A172 (cell line): ENCODE measurements at regions not wholly inside any gene's neighbourhood (a gene's known extent, or its start where the extent isn't known, plus 50 kb on each side); places are given as distances from the start of the nearest gene placed in this dataset.
"Not testable (repeated sequence)": the region's sequence is repeated elsewhere in the genome, so short reads cannot be mapped to it uniquely, and the experiment has no call there.

Experiments used
- DNase-seq: peaks from one replicate; pipeline ENCODE4 v3.0.0-alpha.2; 2015; ENCODE audit warnings: low spot score

DNA sequence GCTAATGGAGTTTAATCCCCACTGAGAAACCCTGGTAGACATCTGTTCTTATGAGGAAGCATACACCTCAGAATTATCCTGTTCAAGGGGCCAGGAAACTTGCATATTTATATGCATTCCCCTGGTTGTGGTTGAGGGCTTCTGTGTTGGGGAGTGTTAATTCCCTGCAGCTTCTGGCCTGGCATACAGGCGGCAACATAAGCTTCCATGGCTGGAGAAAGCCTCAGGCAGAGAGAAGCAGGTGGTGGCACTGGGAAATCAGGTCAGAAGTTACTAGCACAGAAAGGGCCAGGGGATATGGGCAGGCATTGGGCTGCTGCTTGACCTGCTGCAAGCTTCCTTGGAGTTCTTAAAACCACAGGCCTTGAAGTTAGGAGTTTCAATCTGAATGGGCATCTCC lies 166.1 kb upstream of the SEMA6A start:
- no peak for DNase-seq

DNA sequence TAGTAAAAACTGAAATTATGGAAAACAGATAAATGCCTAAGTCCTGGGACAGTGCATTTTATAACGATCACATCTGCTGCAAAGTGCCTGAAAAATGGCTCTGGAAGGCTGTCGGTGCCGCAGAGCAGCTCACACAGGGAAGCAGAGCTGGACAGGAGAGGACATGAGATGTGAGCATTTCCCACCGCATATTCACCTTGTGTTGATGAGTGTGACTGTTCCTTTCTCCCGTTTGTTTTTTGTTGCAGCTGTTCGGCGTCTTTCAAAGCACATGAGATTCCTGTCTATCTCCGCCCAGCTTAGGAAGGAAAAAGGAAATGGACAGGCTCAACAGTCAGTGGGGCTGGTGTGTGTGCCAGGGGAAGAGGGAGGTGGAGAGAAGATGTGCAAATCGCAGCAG lies 164.9 kb upstream of the SEMA6A start:
- no peak for DNase-seq

DNA sequence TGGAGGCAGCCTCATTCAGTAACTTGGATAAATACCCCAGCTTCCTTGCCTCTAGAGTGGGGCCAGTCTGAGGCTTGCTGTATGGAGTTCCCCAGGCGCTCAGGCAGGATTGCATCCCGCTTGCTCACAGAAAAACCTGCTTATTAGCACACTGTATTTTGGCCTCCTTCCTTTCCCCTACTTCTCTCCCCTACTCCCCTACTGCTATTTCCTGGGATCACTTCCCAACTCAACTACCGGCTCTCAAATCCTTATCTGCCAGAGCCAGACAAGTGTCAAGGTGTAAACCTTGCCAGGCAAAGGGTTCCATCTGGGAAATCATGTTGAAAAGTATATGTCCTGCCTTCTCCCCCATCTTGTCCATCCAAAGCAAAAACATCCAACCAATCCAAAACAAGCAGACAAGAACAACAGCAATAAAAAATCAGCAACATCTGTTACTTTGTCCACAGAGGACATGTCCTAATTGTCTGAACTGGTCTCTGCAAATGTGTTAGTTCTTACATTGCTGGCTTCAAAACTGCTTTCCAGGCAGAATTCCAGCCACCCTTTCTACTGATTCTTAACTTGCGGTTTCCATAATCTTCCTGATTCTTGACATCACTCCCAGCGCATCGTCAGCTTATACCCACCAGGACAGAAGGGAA lies 164.1 kb upstream of the SEMA6A start:
- no peak for DNase-seq

DNA sequence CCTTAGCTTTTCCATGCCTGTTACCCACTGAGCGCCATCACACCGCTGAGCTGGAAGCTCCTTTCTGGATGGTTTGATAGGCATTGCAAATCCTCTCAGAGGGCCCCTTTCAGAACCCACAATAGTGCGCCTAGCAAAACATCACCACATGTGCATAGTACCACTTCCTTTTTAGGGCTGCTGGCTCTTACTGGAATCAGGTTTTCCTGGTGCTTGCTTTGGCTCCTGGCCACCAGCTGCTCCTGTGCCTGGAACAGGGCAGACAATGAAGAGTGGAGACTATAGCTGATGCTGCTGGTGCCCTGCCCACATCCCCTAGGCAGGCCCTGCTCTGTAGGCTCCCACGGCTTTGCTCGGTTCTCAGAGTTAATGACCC lies 163.6 kb upstream of the SEMA6A start:
- no peak for DNase-seq

DNA sequence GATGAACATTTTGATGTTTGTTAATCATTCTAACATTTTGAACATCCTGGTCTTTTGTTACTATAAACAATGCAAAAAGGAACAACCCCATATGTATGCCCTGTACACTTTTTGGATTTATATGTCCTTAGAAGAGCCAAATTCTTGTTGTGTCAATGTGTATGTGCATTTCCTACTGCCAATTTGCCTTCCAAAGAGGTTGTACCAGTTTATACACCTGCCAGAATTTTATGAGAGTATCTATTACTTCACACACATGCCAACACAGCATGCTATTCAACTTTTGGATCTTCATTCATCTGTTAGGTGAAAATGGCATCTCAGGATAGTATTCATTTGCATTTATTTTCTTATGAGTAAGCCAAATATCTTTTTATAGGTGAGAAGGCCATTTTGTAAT lies 162.0 kb upstream of the SEMA6A start:
- no peak for DNase-seq

DNA sequence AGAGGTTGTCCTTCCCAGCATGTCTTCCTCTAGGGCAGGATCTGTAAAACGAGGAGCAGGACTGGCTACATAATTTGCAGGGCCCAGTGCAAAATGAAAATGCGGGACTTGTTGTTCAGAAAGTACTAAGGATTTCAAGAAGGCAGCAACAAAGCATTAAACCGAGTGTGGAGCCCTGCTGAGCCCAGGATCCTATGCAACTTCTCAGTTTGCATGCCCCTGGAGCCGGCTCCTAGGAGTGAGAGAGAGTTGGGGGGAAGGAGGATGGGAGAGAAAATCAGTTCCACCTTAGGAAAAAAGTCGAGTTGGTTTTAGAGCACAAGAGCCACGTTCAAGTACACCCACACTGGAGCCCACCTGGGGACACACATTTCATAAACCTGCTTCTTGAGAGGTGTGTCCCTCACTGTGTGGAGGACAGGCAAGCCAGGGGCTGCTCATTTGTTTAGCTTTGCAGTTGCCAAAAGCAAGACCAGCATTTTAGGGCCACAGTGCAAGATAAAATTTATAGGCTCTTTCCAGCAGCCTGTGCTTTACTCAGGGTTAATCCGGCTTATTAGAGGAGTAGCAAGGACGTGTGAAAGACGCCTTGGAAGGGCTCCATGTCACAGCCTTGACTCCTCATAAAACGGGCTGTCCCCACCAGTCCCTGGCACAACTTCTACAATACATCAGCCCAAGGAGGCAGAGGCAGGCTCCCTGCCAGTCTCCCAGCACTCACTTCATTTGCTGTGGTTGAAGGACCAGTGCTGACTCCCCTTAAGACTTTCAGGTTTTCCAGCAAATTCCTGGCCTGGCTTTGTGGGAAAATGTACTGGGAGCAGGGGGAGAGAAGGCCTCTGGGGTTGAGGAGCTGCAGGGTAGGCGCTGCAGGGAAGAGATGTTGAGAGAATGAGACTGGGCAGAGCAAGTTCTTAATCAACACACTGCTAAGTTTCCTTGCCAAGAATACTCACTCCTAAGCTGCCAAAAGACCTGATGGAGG lies 159.7 kb upstream of the SEMA6A start:
- no peak for DNase-seq

DNA sequence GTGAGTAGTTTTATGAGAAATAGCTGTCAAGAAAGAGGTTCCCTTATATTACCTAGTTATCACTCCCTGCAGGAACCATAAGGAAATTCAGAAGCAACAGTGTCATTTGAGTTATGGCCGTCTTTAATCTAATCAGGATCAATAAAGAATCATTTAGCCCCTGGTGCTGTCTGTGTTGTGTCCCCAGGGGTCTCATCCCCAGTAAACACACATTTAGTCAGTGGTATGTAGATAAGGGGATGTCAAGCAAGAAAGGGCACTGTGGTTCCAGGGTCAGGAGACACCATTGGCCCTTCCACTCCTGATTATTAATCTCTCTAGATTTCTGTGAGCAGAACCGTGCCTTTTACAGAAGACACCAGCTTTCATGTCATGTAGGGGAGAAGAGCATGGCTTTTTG lies 158.0 kb upstream of the SEMA6A start:
- no peak for DNase-seq

DNA sequence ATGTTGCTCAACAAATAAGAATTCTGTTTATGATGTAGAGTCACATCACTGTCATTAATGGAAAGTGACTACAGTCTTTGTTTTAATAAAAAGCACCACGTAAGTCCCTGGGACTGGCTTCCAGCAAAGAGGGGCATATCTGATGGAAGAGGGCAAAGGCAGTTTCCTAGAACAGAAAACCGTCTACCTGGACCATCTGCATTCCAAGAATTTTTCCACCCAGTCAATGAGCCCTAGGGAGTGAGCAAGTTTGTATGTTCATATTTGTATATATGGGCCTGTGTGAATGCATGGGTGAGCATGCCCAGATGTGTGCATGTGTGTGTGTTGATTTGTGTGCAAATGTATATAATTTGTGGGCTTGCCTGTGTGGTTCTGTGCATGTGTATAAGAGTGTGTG lies 156.8 kb upstream of the SEMA6A start:
- no peak for DNase-seq

DNA sequence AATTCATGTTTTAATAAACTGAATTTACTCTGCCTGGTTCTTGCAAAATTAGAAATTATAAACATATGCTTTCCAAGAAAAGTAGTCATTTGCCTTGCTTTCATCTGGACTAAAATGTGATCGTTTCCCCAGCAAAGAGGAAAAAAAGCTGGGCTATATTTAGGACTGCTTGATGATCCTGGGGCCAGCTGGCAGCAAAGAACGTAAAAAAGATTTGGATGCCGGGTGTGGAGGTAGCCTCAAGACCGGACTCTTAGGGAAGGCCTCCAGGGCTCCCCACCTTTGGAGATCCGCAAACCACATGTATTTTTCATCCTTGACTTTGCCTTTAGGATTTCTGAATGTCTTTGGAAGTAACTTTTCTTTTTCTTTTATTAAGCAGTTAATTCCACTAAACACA lies 156.1 kb upstream of the SEMA6A start:
- no peak for DNase-seq

DNA sequence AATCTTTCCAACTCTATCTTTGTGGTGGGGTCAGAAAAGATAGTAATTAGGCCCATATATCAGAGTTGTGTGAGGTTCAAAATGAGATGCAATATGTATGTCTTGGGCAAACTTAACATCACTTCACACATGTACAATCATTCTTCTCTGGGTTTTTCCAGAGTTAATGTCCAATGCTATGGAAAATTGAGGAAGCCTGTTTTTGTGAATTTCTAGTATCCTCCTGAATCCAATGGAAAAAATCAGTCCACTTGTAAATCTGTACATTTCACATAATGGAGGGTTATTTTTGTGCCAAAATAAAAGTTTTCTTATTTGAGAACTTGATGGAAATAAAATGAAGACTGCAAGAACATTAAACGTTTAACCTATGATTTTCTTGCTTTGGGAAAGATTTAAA lies 155.6 kb upstream of the SEMA6A start:
- DNase-seq, result no peak

DNA sequence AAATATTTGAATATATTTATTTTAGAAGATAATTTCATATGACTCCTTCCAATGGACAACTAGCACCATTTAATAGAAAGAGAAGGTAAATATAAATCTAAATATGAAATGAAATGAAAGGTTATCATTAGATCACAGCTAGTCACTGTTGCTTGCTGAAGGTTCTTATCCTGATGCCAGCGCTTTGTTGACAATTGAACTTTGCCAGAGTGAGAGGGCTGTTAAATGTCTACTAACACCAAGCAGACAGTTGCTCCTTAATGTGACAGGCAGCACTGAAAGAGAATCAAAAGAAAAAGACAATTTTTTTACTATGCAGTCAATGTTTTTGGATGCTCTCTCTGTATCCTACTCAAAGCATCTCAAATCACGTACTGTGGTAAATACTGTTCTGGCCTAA lies 152.6 kb upstream of the SEMA6A start:
- DNase-seq, result no peak

DNA sequence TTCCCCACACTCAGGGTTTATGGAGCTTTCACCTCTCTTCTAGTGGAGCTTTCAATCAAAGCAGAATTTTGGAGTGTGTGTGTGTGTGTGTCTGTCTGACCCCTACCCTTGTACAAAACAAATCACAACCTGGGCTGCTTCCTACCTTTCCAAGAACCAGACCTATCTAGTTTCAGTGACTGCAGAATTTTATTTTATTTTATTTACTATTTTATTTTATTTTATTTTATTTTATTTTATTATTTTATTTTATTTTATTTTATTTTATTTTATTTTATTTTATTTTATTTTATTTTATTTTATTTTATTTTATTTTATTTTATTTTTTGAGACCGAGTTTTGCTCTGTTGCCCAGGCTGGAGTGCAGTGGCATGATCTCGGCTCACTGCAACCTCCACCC lies 151.6 kb upstream of the SEMA6A start:
- DNase-seq, result not testable (repeated sequence)

DNA sequence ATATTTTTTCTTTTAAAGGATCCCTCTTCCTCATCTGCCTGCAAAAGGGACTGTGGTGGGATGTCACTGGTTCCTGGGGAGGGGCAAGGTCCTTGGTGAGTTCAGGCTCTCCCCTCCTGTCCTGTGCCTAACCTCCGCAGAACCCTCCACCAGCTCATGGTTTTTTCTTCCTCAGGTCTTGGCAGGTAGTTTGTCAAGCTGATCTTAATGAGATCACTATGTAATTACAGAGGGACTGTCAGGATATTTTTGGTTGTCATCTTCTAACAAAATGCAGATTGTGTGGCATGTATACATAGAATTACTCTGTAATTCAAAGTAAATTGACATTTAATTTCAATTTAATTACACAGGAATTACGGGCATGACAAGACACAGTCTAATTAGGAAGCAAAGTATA lies 150.3 kb upstream of the SEMA6A start:
- no peak for DNase-seq

DNA sequence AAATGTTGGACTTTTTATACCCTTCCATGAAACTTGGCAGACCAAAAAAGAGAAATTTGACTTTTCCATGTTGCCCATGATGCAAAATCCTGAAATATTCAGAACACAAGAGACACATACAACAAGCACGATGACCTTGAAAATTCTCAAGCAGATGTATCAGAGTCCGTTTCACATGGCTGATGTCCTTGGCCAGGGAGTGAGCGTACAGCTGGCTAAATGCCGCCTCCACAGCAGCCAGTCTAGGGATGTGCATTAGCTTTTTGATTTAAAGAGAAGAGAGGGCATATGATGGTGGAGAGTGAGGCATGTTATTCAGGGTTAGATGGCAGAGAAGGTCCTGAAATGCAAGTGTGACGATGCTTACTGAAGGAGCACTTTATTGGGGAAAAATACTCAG lies 148.0 kb upstream of the SEMA6A start:
- no peak for DNase-seq

DNA sequence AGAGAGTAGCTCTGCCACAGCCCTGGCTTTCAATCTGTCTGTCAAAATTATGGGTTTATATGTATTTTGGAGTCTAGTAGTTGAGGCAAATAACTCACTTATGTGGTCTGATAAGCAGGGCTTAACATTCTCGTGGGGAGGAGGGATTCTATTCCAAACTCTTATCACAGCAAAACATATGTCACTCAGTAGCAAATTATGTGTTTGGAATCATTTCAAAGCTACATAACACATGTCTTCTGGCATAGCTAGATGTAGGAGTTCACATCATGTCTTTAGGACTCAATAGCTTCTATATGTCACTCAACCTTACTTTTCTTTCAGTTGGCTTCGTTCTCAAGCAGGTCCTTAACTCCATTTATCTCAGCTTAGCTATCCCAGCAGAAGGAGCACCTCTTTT lies 144.5 kb upstream of the SEMA6A start:
- DNase-seq, result no peak

DNA sequence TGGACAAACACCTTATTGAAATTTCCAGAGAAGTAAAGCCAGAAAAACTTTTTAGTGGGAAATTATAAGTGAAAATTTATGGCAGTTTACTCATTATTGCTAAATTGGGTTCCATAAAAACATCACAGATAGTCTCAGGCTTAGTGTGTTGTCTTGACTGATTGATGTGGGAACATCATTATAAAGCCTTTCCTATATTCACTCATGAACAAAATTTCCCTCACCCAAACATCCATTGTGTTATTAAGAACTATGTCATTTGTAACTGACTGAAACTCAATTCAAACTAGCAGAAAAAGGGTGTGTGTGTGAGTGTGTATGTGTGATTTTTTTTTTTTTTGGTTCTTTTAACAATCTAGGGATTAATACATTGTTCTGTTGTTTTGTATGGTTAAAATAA lies 143.7 kb upstream of the SEMA6A start:
- DNase-seq, result no peak

DNA sequence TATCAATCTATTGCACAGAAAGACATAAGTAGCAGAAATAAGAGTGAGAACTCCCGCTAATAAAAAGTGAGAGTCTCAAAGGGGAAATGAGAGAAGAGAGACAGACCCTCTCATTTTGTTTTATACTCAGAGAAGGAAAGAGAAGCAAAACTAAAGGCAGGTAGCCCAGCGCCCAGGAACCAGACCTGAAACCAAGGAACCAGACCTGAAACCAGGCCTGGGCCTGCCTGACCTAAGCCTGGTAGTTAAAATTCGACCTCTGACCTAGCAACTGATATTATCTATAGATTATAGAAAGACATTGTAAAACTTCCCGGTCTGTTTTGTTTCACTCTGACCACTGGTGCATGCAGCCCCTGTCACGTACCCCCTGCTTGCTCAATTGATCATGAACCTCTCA lies 134.5 kb upstream of the SEMA6A start:
- DNase-seq, result no peak

DNA sequence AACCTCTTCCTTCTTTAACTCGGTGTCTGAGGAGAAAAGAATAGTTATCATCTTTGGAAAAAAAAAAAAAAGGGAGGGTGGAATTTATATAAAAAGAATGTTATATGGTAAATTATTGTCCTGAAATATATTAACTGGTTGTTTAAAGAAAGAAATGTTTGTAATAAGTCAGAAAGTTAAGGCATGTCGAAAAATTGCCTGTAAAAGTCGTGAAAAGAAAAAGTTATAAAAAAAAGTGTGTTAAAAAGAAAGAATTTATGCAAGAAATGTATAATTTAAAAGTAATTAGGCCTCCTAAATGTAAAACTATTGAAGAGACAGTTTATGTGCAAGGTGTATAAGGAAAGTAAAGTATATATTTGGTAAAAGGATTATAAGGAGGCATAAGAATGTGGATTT lies 130.5 kb upstream of the SEMA6A start:
- not testable (repeated sequence) for DNase-seq

DNA sequence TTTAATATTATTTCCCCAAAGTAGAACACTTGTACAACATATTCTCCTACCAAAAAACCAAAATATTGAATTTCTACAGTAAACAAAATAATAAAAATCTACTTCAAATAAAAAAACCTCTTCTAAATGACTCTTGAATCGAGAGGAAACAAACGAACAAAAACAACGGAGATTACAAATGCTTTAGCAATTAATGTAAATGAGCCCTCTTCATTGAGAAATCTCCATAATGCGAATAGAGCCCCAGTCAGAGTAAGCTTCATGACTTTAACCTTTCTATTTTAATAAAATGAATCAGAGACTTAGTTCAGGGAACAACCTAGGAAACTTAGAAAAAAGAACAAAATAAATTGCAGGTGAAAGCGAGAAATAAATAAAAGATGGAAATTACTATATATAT lies 129.3 kb upstream of the SEMA6A start:
- no peak for DNase-seq

DNA sequence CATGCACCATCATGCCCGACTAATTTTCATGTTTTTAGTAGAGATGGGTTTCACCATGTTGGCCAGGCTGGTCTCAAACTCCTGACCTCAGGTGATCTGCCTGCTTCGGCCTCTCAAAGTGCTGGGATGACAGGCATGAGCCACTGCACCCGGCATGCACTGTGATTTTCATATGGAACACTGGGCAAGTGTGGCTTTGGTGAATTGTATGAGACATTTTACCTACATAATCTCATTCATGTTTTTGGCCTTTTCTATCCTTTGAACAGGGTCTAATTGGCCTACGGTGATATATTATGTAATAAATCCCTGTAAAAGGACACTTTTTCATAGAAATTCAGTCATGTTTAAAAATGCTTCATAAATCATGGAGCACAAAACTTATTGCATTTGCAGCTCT lies 128.7 kb upstream of the SEMA6A start:
- DNase-seq, result no peak

DNA sequence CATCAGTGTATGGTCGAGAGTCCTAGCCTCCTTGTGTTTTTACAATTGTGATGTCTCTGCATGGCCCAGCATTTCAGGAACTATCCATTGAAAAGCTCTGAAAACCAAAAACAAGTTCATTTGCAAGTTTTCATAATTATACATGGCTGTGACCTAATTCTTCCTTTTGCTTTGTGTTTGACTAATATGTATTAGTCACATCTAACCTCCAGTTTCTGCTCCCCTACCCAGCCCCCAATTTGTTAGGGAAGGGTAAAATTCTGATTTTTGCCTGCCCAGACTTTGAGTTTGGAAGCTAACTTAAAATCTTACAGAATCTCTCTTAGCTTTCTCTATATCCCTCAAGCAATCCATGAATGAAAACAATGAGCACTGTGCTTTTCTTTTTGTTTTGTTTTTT lies 128.2 kb upstream of the SEMA6A start:
- no peak for DNase-seq

DNA sequence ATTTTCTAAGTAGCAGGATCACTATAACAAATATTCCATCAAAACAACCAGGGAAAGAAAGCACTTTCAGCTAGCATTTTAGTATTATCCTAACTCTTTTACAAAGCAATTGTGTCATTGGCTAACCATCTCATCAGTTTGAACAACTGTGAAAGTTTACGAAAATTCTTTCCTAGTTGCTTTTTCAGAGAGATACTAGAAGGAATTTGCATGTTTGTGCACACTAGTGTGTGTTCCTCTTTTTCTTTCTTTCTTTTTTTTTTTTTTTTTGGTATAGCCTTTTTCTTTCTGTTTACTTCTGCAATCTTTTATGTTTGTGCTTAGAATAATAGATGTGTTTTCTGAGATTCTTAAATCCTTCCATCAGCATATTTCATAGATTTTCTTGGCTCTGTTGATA lies 124.7 kb upstream of the SEMA6A start:
- no peak for DNase-seq

DNA sequence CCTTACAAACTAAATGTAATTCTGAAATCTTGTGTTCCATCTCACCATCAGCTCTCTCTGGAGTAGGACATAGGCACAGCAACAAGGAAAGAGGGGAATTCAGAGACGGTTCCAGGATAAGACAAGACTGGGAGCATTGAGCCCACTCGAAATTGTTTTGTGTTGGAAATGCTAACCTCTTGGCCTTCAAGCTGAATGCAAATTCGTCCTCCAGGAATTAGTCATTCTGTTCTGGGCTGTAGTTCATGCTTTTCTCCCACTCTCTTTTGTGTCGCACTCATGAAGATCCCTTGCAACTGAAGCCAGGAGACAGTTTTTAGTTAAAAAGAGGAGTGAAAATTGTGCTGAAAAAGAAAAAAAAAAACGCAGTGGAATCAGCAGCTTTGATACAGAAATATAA lies 121.7 kb upstream of the SEMA6A start:
- DNase-seq, result no peak

DNA sequence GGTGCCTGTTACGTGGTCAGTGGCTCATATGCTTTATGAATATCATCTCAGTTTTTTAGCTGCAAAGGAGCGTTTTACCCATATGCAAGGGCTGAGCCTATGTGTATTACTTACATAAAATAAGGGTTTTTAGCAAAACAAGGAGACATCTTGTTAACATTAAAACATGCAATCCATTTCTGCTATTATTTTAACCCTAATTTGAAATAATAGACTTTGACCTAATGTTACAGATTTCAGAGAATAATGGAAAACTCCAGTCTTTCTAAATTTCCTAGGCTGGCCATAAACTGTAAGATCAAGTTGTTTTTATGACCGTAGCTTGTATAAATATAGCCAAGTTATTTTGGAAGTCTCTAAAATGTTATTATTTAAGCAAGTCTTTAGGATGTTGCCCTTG lies 121.1 kb upstream of the SEMA6A start:
- DNase-seq, result no peak
